Adrenal gland (tissue), 5 donors: ENCODE measurements at regions not wholly inside any gene's neighbourhood (a gene's known extent, or its start where the extent isn't known, plus 50 kb on each side); places are given as distances from the start of the nearest gene placed in this dataset.

Experiments used
- POLR2A ChIP-seq, 2 donors: fragments of 450-650 bp; IDR thresholded peaks; one replicate each; pipeline ENCODE4 v1.6.1; 2017; ENCODE audit warnings: antibody characterized with exemption in 2 of 2, mild to moderate bottlenecking in 2 of 2, moderate library complexity in 1 of 2
- TF ChIP-seq, protein P1 (sequence below), 6 experiments: fragments of 450-650 bp in 4 of 6; fragments of 200-600 bp in 2 of 6; sonication (generic) in 1 of 6; IDR thresholded peaks; 1 replicate in 5 of 6; 2 replicates in 1 of 6; pipeline versions ENCODE4 v1.5.1 to v1.8.0; 2016 to 2021; ENCODE audit warnings: antibody characterized with exemption in 6 of 6, mild to moderate bottlenecking in 2 of 6, moderate library complexity in 1 of 6
- donor health status: DM: no; HTN: no; CAD: no.

GRCh38 chr4:122221322-122221721 is 69.2 kb downstream of the BLTP1 start:
- TF ChIP-seq, protein P1, sequence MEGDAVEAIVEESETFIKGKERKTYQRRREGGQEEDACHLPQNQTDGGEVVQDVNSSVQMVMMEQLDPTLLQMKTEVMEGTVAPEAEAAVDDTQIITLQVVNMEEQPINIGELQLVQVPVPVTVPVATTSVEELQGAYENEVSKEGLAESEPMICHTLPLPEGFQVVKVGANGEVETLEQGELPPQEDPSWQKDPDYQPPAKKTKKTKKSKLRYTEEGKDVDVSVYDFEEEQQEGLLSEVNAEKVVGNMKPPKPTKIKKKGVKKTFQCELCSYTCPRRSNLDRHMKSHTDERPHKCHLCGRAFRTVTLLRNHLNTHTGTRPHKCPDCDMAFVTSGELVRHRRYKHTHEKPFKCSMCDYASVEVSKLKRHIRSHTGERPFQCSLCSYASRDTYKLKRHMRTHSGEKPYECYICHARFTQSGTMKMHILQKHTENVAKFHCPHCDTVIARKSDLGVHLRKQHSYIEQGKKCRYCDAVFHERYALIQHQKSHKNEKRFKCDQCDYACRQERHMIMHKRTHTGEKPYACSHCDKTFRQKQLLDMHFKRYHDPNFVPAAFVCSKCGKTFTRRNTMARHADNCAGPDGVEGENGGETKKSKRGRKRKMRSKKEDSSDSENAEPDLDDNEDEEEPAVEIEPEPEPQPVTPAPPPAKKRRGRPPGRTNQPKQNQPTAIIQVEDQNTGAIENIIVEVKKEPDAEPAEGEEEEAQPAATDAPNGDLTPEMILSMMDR (IDR thresholded peaks at IDR 0.05): no peak
- TF ChIP-seq POLR2A (IDR thresholded peaks at IDR 0.05): no peak
